ENCODE measurements at regions not wholly inside any gene's neighbourhood (a gene's known extent, or its start where the extent isn't known, plus 50 kb on each side); places are given as distances from the start of the nearest gene placed in this dataset.

DNA sequence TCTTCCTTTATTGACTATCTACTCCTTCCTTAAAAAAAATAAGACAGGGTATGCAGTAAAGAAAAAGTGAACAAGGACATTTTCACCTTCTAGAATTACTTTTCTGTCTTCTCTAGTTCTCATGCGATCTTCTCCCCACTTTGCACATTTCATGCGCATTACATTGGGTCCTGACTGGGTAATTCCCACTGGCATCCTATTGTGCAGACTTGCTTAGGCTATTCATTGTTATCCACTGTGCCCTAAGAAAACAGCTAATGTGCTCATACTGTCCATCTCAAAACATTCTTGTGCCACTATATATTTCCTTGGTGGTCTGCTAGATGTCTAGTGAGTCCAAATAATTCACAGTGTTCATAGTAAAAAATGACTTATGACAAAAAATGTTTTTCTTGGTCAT, 447.4 kb upstream of the ROBO1 start:
- intact Hi-C loops (cut with micrococcal nuclease; ENCODE audit: unreplicated experiment) (no loop called here), in situ Hi-C loops (cut with HindIII; ENCODE audit: low pct_unique_long_range_greater_than_20kb, low sequenced_read_pairs) (no loop called here)
- ATAC-seq (no peak), DNase-seq (ENCODE audit: low read depth, low spot score) (no peak)
- no TSS peak for BruUV-seq (replicated peaks)
- Histone ChIP-seq H3K36me3 (ENCODE audit: control insufficient read depth, insufficient read depth, low read length) (no peaks in the 10 kb centered on the region), H3K9me3 (ENCODE audit: control insufficient read depth, insufficient read depth, low read depth, low read length) (no peaks in the 10 kb centered on the region), H3K4me1 (ENCODE audit: control insufficient read depth, insufficient read depth, low read length) (no peaks in the 10 kb centered on the region), H3K27me3 (ENCODE audit: control insufficient read depth, insufficient read depth, low read length) (no peaks in the 10 kb centered on the region), H3K4me3 (ENCODE audit: low read depth in 2 of 2, low read length in 2 of 2) (no peak overlapping the region), H3K27ac (ENCODE audit: low read length) (no peak overlapping the region)
- TF ChIP-seq, protein P1, sequence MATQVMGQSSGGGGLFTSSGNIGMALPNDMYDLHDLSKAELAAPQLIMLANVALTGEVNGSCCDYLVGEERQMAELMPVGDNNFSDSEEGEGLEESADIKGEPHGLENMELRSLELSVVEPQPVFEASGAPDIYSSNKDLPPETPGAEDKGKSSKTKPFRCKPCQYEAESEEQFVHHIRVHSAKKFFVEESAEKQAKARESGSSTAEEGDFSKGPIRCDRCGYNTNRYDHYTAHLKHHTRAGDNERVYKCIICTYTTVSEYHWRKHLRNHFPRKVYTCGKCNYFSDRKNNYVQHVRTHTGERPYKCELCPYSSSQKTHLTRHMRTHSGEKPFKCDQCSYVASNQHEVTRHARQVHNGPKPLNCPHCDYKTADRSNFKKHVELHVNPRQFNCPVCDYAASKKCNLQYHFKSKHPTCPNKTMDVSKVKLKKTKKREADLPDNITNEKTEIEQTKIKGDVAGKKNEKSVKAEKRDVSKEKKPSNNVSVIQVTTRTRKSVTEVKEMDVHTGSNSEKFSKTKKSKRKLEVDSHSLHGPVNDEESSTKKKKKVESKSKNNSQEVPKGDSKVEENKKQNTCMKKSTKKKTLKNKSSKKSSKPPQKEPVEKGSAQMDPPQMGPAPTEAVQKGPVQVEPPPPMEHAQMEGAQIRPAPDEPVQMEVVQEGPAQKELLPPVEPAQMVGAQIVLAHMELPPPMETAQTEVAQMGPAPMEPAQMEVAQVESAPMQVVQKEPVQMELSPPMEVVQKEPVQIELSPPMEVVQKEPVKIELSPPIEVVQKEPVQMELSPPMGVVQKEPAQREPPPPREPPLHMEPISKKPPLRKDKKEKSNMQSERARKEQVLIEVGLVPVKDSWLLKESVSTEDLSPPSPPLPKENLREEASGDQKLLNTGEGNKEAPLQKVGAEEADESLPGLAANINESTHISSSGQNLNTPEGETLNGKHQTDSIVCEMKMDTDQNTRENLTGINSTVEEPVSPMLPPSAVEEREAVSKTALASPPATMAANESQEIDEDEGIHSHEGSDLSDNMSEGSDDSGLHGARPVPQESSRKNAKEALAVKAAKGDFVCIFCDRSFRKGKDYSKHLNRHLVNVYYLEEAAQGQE (IDR thresholded peaks at IDR 0.05; ENCODE audit: insufficient read depth in 1 of 2, low read depth in 2 of 2, low read length in 1 of 2) = no peak
- TF ChIP-seq TCF7L2 (IDR thresholded peaks at IDR 0.05; ENCODE audit: low read depth, low read length) = no peak
- no peak for TF ChIP-seq SIN3A (IDR thresholded peaks at IDR 0.05; ENCODE audit: borderline replicate concordance, insufficient read depth, low read depth, low read length)
- no peak for TF ChIP-seq POLR2AphosphoS5 (IDR thresholded peaks at IDR 0.05; ENCODE audit: low read depth, low read length)
- TF ChIP-seq, protein P2, sequence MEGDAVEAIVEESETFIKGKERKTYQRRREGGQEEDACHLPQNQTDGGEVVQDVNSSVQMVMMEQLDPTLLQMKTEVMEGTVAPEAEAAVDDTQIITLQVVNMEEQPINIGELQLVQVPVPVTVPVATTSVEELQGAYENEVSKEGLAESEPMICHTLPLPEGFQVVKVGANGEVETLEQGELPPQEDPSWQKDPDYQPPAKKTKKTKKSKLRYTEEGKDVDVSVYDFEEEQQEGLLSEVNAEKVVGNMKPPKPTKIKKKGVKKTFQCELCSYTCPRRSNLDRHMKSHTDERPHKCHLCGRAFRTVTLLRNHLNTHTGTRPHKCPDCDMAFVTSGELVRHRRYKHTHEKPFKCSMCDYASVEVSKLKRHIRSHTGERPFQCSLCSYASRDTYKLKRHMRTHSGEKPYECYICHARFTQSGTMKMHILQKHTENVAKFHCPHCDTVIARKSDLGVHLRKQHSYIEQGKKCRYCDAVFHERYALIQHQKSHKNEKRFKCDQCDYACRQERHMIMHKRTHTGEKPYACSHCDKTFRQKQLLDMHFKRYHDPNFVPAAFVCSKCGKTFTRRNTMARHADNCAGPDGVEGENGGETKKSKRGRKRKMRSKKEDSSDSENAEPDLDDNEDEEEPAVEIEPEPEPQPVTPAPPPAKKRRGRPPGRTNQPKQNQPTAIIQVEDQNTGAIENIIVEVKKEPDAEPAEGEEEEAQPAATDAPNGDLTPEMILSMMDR (IDR thresholded peaks at IDR 0.05) = no peak
- CTCF ChIA-PET = no interaction called here
- POLR2A ChIA-PET = no interaction called here

DNA sequence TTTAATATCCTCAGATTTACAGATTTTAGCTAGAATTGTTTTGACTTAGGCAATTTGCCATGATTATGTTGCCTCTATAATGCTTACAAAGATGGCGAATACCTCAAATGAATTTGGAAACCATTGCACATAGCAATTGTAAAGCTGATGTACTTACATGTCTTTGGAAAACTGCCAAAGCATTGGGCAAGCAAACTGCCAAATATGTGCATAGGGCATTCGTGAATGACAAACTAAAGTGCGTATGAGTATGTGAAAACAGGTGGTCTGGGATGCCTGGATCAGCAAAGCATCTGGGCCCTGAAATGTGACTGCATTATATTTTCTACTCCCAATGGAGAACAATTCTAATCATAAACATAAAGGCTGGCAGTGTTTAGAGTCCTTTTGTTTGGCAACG, 445.3 kb upstream of the ROBO1 start:
- BruUV-seq (replicated peaks) = no TSS peak
- DNase-seq (ENCODE audit: low read depth, low spot score) (no peak), ATAC-seq (no peak)
- POLR2A ChIA-PET = no interaction called here
- Histone ChIP-seq H3K4me3 (ENCODE audit: low read depth in 2 of 2, low read length in 2 of 2) (no peak overlapping the region), H3K36me3 (ENCODE audit: control insufficient read depth, insufficient read depth, low read length) (no peaks in the 10 kb centered on the region), H3K27ac (ENCODE audit: low read length) (no peak overlapping the region), H3K27me3 (ENCODE audit: control insufficient read depth, insufficient read depth, low read length) (no peaks in the 10 kb centered on the region), H3K4me1 (ENCODE audit: control insufficient read depth, insufficient read depth, low read length) (no peaks in the 10 kb centered on the region), H3K9me3 (ENCODE audit: control insufficient read depth, insufficient read depth, low read depth, low read length) (no peaks in the 10 kb centered on the region)
- intact Hi-C loops (cut with micrococcal nuclease; ENCODE audit: unreplicated experiment) = no loop called here
- in situ Hi-C loops (cut with HindIII; ENCODE audit: low pct_unique_long_range_greater_than_20kb, low sequenced_read_pairs) = no loop called here
- CTCF ChIA-PET = no interaction called here
- TF ChIP-seq SIN3A (IDR thresholded peaks at IDR 0.05; ENCODE audit: borderline replicate concordance, insufficient read depth, low read depth, low read length) = no peak
- TF ChIP-seq, protein P1 (IDR thresholded peaks at IDR 0.05; ENCODE audit: insufficient read depth in 1 of 2, low read depth in 2 of 2, low read length in 1 of 2) = no peak
- TF ChIP-seq POLR2AphosphoS5 (IDR thresholded peaks at IDR 0.05; ENCODE audit: low read depth, low read length) = no peak
- TF ChIP-seq TCF7L2 (IDR thresholded peaks at IDR 0.05; ENCODE audit: low read depth, low read length) = no peak

All from Panc1 (cell line).